ENCODE measurements at regions not wholly inside any gene's neighbourhood (a gene's known extent, or its start where the extent isn't known, plus 50 kb on each side); places are given as distances from the start of the nearest gene placed in this dataset.
"Not testable (repeated sequence)": the region's sequence is repeated elsewhere in the genome, so short reads cannot be mapped to it uniquely, and the experiment has no call there.

- DNase-seq (ENCODE audit: low read depth) = no peak
Observed at GRCh38 chr2:200102971-200103370, 147.6 kb downstream of the MAIP1 start.

DNA sequence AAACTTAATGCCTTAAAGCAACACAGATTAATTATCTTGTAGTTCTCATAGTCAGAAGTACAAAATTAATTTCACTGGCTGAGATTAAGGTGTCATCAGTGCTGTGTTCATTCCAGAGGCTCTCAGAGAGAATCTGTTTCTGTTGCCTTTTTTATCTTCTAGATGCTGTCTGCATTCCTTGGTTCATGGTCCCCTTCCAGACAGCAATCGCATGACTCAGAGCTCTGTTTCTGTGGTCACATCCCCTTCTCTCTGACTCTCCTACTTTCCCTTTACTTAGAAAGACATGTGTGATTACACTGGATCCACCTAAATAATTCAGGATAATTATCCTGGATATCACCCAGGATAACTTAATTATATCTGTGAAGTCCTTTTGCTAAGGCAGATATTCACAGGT is 148.6 kb downstream of the MAIP1 start:
- DNase-seq (ENCODE audit: low read depth) = no peak

- no peak for DNase-seq (ENCODE audit: low read depth)
Observed at GRCh38 chr2:200107514-200108217, 152.3 kb downstream of the MAIP1 start.

DNA sequence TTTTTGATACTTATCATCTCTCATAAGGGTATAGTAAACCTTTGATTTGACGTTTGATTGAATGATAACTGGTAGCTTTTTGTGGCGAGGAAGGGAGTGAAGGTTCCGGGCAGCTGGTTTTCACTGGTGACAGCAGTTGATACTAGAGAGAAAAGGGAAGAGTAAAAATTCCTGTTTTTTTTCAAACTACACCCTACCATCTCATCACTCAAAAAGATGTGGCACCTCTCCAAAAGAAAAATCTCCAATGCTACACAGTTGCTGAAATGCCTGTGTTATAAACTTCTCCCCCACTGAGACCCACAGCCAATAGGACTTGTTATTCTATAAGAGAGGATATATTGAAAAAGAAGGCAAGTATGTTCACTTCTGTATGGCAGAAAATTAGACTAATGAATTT is 154.0 kb downstream of the MAIP1 start:
- DNase-seq (ENCODE audit: low read depth) = no peak

DNA sequence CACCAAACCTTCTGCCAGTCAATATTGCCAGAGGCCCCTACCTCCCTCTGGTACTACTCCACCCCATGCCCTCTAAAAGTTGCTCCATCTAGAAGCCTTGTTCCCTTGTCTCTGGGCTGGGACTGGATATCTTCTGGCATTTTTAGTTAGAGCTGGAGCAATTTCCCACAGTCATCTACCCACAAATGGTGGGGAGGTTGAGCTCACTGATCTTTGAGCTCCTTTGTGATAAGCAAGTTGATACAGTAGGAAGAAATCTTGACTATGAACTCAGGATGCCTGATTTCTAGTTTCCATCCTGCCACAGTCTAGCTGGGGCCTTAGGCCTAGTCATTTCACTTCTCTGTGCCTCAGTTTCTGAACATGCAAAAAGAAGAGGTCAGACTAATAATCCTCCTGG is 155.0 kb downstream of the MAIP1 start:
- DNase-seq (ENCODE audit: low read depth) = no peak

GRCh38 chr2:200113016-200113799 is 157.8 kb downstream of the MAIP1 start:
- not testable (repeated sequence) for DNase-seq (ENCODE audit: low read depth)

GRCh38 chr2:200119236-200119635 is 163.9 kb downstream of the MAIP1 start:
- no peak for DNase-seq (ENCODE audit: low read depth)

DNA sequence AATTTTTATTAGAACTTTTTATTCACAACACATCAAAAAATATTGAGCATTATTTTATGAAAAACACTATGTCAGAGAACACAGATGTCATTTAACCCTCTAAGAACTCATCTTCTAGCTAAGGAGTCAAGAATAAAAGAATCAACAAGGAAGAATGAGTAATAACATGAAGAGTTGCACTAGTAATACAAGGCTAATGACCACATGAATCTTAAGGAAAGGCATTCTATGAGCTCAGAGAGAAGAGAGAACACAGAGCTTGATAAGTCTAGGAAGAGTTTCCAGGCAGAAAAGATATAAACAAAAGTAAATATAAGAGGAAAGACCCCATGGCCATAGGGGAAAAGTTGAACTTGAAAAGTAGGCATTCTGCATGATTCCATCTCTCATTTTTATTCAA is 166.5 kb downstream of the MAIP1 start:
- no peak for DNase-seq (ENCODE audit: low read depth)

GRCh38 chr2:200122683-200123082 is 167.3 kb downstream of the MAIP1 start:
- no peak for DNase-seq (ENCODE audit: low read depth)

GRCh38 chr2:200124665-200125368 is 169.4 kb downstream of the MAIP1 start:
- not testable (repeated sequence) for DNase-seq (ENCODE audit: low read depth)

- DNase-seq (ENCODE audit: low read depth) = no peak
Observed at GRCh38 chr2:200125444-200126284, 170.3 kb downstream of the MAIP1 start.

DNA sequence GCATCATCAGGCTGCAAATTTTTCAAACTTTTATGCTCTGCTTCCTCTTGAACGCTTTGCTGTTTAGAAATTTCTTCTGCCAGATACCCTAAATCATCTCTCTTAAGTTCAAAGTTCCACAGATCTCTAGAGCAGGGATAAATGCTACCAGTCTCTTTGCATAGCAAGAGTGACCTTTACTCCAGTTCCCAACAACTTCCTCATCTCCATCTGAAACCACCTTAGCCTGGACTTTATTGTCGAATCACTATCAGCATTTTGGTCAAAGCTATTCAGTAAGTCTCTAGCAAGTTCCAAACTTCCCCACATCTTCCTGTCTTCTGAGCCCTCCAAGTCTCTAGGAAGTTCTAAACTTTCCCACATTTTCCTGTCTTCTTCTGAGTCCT is 170.9 kb downstream of the MAIP1 start:
- not testable (repeated sequence) for DNase-seq (ENCODE audit: low read depth)

DNA sequence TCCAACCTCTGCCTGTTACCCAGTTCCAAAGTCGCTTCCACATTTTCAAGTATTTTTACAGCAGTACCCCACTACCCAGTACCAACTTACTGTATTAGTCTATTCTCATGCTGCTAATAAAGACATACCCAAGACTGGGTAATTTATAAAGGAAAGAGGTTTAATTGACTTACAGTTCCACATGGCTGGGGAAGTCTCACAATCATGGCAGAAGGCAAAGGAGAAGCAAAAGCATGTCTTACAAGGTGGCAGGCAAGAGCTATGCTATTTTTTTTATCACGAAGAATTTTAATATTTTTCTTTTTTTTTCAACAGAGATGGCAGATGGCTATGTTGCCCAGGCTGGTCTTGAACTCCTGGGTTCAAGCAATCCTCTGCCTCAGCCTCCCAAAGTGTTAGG is 171.3 kb downstream of the MAIP1 start:
- not testable (repeated sequence) for DNase-seq (ENCODE audit: low read depth)

- DNase-seq (ENCODE audit: low read depth) = no peak
Observed at GRCh38 chr2:200127848-200128247, 172.5 kb downstream of the MAIP1 start.

GRCh38 chr2:200128296-200128695 is 172.9 kb downstream of the MAIP1 start:
- peak; percentile 72 for DNase-seq (ENCODE audit: low read depth)

DNA sequence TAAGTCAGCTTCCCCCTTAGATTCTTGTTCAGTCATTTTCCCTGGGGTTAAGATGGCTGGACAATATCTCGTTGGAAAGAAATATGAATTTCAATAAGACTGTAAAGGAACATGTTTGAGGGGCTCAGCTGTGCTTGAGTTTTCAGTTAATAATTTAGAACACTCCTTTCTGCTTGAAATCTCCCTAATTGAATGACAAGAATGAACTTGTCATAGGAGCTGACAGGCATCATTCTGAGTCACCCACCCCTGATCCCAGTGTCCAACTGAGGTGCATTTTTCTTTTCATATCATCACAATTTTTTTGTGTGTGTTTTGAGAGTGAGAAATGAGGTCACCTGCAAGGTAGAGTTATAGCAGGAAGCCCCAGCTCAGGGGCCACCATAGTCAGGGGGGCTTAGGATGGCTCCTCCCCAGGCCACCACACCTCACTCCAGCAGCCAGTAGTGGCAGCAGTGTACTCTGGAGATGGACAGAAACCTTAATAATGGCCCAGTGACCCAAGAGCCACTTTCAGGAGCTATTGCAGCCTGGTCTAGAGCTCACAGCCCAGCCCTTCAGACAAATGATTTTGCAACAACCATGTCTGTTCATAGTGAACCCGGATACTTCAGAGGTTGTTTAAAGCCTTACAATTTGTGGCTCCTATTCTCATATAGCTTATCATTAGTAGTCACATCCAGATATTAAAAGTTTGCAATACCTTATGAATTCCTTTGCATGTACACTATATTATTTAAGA is 174.5 kb downstream of the MAIP1 start:
- no peak for DNase-seq (ENCODE audit: low read depth)

- DNase-seq (ENCODE audit: low read depth) = no peak
Observed at GRCh38 chr2:200130762-200131166, 175.4 kb downstream of the MAIP1 start.

DNA sequence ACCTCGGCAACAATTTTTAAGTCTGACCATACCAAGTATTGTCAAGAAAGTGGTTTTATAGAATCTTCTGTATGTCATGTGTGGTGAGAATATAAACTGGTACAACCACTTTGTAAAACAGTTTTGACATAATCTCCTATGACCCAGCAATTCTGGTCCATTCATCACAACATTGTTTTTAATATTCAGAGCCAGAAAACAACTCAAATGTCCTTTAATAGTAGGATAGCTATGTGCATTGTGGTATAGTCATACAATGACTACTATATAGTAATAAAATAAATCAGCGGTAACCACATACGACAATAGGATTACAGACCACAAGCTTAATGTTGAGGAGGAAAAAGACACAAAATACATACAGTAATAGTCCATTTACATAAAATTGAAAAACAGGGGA is 175.2 kb upstream of the SPATS2L start:
- DNase-seq (ENCODE audit: low read depth) = no peak

GRCh38 chr2:200135082-200135481 is 171.4 kb upstream of the SPATS2L start:
- DNase-seq (ENCODE audit: low read depth) = no peak

GRCh38 chr2:200136655-200137054 is 169.8 kb upstream of the SPATS2L start:
- no peak for DNase-seq (ENCODE audit: low read depth)

DNA sequence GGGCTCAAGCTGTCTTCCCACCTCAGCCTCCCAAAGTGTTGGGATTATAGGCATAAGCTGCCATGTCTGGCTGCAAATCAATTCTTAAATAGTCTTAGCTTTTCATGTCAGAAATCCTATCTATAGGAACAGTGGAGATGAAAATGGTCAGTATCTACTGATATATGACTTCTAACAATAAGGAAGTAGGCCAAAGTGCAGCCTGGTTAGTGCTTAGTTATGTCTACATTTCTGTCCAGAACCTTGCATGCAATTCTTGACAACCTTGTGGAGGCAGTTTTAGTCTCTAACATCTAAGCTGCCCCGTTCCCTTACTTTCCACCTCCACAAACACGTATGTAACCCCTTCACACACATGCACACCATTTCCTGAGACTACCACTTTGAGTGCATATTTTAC is 169.2 kb upstream of the SPATS2L start:
- no peak for DNase-seq (ENCODE audit: low read depth)
